GM21367 (cell line): ENCODE measurements at regions not wholly inside any gene's neighbourhood (a gene's known extent, or its start where the extent isn't known, plus 50 kb on each side); places are given as distances from the start of the nearest gene placed in this dataset.
"Not testable (repeated sequence)": the region's sequence is repeated elsewhere in the genome, so short reads cannot be mapped to it uniquely, and the experiment has no call there.

ENCODE experiments used
- ATAC-seq: cut with Tn5 transposase; IDR thresholded peaks from one replicate; pipeline ENCODE4 v1.9.1; 2021; ENCODE audit not compliant: unreplicated experiment

DNA sequence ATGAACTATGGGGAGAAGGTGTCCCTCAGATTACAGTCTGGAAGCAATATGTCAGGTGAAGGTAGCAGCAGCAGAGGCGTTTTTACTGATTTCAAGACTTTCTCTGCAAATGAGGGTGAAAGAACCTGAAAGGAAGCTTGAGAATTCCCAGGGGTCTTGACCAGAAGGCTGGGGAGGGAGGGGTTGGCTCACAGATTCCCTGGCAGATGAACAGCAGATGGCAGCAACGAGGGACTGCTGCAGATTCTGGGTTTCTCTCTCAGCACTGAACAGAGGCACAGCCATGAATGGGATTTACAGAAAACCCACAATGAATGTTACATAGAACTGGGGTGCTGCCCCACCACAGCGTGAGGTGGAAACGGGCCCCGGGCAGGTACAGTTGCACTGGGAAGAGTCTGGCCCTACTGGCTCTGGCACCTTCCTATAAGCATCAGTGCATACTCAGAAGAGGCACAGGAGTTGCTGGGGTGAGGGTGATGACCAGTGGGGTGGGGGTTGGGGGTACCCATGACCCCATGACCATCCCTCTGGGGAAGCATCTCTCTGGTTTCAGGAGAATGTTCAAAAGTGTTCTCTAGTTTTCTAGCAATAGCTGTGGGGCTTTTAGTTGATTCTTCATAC, 317.8 kb downstream of the SH2D4B start:
- ATAC-seq, result peak; percentile 85

DNA sequence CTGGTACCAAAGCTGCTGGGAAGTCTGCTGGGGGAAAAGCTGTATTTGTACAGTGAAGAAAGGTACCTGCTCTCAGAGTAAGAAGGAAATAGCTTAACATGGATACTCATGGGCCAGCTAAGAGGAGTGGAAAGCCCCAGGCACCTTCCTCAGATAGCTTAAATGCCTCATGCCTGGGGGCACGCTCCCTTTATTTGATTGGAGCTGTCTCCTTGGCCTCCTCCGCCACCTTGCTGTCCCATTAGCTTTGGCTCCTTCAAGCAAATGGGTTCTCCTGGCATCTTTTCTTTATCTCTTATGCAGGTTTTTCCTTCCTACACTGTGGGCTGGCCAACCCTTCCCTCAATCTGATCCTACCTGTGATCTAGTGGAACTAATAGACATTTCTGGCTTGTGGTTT, 318.5 kb downstream of the SH2D4B start:
- ATAC-seq, result no peak

DNA sequence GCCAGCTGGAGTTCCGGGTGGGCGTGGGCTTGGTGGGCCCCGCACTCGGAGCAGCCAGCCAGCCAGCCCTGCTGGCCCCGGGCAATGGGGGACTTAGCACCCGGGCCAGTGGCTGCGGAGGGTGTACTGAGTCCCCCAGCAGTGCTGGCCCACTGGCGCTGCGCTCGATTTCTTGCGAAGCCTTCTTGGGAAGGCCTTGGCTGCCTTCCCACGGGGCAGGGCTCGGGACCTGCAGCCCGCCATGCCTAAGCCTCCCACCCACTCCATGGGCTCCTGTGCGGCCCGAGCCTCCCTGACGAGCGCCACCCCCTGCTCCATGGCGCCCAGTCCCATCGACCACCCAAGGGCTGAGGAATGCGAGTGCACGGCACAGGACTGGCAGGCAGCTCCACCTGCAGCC, 321.6 kb downstream of the SH2D4B start:
- ATAC-seq, result not testable (repeated sequence)

DNA sequence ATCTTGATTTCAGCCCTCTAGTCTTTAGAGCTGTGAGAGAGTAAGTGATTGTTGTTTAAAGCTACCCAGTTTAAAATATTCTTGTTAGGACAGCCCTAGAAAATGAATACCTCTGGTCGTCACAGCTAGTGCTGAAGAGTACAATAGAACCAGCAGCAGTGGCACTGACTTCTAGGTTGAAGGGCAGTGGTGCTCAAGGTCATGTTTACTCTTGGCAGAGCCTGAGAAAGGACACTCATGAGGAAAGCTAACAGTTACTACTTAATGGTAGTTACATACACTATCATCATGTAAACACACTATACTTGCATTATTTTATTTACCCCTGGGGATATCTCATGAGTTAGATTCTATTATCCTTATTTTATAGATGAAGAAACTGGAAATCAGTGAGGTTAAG, 323.0 kb downstream of the SH2D4B start:
- ATAC-seq, result no peak

DNA sequence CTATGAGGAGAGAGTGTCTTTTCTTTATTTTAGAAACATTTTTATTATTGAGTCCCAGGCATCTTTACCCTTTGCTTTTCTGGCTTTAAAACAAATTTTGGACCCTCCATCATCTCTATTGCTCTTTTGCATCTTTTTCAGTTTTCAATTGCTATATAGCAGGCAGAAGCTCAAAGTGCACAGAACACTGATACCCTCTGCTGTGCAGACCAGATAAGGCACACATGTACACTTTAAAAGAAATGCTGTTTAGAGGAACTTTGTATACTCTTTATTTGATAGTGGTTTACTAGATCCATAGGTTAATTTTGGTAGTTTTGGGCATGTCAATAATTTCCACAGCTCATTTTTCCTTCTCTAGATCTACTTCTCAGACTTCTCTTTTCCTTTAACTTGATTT, 324.2 kb downstream of the SH2D4B start:
- ATAC-seq, result no peak

DNA sequence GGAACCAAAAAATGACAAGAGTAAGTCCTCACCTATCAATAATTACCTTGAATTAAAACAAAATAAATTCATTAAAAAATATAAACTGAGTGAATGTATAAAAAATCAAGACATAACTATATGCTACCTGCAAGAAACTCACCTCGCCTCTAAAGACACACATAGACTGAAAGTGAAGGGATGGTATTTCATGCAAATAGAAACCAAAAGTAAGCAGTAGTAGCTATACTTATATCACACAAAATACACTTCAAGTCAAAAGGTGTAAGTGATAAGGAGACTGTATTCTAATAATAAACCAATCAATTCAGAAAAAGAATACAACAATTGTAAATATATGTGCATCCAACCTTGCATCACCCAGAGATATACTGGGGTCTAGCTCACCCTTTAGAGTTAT, 332.6 kb downstream of the SH2D4B start:
- ATAC-seq, result peak; percentile 96

DNA sequence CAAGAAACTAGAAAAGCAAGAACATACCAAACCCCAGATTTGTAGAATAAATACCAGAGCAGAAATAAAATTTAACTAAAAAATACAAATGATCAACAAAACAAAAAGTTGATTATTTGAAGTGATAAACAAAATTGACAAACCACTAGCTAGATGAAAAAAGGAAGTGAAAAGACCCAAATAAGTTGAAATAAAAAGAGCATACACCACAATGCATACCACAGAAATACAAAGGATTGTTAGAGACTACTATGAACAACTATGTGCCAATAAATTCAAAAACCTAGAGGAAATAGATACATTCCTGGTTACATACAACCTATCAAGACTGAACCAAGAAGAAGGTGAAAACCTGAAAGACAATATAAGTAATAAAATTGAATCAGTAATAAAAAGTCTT, 333.4 kb downstream of the SH2D4B start:
- ATAC-seq, result peak; percentile 75

DNA sequence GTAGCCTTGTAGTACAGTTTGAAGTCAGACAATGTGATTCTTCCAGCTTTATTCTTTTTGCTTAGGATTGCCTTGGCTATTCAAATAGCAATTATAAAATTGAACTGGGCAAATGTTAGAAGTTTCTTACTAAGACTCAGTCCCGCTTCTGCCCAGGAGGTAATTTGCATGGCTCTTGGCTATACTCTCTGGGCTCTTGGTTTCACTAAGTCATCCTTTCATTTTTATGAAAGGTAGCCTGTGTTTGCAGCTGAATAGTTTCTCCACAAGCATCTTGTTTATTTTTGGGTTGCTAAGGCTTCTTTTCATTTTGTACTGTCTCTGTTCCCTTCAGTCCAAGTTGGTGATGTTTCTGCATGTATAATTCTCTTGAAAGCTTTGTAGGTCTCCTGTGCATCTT, 340.6 kb downstream of the SH2D4B start:
- no peak for ATAC-seq

DNA sequence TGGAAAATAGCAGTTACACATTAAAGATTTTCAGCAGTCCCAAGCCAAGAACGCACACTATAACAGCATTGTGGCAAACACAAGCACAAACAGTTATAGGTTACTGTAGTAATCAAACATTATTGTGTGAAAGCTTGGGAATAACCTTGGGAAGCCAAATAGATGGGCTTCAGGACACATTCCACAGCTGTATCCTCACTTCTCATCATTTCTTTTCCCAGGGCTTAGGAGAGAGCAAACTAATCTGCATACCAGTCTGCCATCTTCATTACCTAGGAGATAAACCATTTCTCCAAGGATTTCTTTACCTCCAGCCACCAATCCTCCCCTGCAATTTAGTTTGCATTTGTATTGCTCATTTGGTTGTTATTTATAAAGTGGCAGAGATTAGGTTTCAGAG, 352.4 kb downstream of the SH2D4B start:
- ATAC-seq, result no peak

DNA sequence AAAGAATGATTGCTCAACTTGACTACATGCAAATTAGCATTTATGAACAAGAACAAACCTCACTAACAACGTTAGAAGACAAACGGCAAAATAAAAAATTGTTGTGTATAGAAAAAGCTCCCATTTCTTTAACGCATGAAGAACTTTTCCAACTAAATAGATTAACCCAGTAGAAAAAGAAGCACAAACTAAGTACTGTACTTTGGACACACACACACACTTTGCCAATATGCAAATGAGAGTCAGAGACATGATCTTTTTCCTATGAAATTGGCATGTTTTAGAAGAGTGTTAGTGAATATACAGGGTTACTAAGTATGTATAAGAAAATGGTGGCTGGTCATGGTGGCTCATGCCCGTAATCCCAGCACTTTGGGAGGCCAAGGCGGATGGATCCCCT, 355.6 kb downstream of the SH2D4B start:
- ATAC-seq, result no peak

DNA sequence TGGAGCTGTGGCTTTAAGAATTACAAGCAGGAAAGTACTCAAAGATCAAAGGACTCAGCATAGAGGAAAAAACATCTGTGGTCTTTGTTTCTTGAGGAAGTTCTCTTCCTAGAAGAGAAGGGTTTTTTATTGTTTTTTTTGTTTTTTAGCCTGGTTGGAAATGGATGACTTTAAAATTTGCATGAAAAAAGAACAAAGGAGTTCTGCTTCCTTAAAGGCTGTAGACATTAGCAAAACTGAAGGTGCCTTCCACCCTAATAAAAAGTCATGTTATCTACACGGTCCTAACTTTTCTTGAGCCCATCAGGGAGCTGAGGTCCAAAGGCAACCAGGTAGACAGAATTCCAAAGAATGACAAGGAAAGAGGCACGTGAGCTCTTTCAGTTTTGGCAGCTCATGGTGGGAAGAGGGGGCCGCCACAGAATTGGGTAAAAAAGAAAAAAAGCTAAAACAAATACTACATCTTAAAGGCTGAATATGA, 356.6 kb downstream of the SH2D4B start:
- no peak for ATAC-seq

DNA sequence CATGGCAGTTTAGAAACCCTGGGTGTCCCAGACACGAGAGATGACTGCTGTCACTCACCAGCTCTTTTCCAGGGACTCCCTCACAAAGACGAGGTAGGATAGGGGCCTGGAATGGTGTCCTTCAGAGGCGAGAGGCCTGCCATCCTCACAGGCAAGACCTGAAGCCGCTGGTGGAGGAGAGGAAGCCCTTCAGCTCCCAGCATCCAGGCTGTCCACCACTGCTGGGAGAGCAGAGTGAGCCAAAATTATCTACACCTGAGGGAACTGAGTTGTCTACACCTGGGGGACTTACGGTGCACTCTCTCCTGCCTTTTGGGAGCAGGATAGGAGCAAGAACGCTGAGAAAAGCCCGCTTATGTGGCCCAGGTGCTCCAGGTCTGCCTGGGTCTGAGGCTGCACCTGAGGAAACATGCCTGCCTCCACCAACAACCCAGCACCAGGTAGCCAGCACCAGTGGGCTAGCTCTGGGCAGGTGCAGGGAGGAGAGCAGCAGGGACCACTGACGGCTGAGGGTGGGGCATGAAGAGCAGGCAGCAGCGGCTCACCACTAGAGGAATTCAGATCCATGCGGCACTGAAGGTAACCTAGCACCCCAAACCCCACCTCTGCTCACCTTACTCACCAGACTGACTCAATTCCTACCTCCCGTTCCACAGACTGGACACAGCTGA, 357.2 kb downstream of the SH2D4B start:
- no peak for ATAC-seq

DNA sequence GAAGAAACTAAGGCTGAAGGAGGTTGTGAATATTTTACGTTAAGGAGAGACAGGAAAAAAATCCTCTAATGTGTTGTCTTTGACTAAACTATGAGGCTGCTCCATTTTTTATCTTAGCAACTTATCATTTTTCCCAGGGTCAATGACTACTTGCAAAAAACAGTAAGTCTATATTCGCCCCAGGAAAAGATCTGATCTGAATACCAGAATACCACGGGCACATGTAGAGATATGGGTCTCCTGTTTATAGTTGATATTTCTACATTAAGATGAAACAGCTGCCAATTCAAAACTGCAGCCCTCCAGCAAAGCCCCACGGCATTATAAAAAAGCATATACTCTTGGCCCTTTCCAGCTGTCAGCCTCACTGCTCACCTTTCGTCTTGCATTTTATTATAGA, 358.4 kb downstream of the SH2D4B start:
- ATAC-seq, result no peak

DNA sequence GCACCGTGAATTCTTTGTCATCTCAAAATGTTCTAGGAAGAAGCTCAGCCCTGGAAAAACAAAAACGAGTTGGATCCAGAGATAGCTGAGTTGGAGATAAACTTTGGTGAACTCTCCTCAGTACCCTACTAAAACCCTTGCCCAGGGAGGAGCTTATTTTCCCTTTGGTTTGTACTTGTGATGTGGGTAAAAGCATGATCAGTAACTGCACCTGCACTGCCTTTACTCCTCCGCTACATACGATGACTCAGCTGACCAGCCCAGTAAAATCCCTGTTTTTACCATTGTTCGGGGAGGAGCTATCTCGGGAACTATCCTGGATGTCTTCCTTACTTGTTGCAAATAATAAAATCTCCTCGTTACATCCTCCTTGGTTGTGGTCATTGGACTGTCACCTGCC, 359.3 kb downstream of the SH2D4B start:
- no peak for ATAC-seq

DNA sequence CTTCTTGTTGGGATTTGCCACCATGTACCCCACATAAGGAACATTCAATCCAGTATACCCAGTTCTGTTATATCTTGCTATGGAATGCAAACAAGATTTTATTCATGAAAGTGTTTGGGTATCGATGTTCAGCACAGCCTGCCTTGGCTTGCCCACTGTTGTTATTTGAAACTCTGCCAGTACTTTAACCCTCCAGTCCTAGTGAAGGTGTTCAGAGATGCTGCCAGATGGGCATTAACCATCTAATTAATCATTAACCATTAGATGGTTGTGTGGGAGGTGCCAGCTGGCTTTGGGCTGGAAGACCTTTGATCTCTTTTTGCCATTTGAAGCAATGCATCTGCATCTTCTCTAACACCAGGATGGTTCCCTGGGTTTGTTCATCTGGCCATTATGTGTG, 363.0 kb downstream of the SH2D4B start:
- ATAC-seq, result no peak

DNA sequence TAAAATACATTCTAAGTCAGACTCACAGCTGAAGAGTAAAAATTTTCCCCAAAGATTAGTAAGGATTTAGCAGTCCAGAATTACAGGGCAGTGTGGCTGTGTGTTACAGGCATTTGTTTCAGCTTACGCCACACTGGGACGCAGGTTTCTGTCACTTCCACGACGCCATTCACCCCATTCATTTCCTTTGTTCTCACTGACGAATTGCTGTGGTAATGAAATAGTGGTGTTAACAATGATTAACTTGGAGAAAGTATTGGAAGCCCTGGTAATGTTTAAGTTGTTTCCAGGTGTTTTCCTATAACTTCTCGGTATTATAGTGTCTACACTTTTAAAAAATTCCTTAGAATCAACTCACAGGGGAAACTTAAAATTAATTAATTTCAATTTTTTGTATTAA, 370.9 kb downstream of the SH2D4B start:
- no peak for ATAC-seq

DNA sequence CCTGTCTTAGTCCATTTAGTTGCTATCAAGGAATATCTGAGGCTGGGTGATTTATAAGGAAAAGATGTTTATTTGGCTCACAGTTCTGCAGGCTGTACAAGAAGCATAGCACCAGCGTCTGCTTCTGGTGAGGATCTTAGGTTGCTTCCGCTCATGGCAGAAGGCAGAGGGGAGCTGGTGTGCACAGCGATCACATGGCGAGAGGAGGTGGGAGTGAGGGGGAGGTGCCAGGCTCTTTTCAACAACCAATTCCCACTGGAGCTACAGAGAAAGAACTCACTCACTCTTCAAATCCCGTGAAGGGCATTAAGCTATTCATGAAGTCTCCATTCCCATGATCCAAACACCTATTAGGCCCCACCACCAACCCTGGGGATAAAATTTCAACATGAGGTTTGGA, 371.6 kb downstream of the SH2D4B start:
- ATAC-seq, result no peak

DNA sequence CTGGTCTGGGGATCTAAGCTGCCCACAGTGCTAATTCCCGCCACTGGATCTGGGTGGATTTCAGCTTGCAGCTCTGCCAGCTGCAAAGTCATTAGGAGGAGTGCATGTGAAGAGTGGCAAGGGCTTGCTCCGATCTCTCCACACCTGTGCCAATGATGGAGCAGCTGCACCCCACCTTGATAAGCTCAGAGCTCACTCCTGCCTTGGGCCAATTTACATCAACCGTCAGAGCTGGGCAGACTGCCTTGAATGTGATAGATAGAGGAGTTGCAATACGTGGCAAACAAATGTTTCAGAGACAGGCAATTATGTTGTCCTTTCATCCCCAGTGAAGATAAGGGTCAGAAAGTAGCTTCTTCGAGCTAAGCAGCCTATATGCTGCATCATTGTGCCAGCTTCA, 379.9 kb downstream of the SH2D4B start:
- no peak for ATAC-seq

DNA sequence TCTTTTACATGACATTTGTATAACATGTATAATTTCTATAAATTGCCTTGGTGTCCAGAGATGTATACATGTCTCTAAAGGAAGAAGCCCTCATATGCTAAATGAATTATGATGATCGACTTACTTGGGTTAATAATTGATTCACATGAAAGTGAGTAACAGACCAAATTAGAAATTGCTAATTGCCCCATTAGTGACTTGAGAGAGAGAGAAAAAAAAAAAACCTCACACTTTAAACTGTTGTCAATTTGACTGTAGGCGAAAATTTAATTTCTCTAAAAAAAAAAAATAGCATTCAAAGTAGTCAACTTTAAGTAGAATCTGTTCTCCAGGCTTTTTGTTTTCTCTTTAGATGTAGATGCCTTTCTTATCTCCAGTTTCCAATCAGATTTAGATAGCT, 383.3 kb downstream of the SH2D4B start:
- no peak for ATAC-seq

DNA sequence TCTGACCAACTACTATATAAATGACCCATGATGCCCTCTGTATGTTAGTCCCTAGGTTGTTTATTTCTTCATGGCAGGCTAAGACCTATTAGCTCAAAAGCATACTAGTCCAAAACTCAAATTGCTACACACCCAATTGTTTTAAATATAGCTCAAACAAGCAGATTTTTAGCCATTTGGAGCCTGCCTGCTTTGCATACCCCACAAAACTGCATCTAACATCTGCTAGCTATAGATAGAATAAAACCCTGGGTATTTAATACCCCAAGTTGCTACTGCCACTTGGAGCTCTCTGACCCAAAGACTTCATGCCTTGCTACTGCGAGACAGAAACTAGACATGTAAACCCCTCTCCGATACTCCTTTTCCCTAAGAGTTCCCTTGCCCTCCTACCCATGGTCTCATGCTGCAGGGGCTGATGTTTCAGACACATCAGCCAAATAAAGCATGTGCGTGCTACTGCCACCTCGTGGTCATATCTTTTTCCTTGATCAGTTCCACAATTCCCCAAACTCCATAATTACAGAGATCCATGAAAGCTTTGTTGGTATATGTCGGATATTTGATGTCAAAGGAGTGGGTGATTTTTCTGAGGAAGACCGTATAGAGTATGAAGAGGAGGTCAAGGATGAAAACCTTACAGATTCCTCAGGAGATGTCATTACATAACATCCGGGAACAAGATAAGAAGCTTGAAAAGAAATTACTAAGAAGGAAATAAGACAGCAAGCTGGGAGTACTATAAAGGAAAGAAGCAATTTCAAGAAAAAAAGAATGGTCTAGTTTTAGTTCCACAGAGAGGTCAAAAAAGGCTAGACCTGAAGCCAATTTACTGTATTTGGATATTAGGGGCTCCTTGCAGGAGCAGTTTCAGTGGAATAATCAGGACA, 386.6 kb downstream of the SH2D4B start:
- ATAC-seq, result peak; percentile 83

DNA sequence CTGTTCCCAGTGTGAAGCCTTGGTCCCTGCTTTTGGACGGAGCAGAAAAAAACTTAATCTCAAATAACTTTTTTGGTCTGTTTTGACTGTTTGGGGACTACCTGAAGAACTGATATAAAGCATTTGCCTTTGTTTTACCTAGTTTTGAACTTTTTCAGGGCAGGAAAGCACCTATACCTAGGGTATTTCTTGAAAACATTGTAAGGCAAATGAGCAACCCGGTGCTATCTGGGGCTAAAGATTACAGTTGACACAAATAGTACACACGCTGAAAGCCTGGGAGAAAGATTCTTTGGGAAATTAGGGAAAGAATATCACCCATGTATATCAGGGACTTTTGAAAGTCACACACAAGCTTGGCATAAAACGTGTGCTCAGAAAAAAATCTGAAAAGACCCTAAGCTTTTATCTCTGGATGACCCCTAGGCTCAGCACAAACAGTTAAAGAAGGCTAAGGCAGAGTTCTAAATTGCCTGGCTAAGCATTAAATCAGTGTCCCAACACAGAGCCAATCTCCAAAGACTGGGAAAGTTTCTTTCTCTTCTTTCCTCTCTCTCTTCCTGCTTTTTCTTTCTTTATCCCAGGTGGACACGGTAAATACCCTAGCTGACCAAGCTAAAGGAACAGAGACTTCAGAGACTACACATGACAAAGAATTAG, 389.8 kb downstream of the SH2D4B start:
- no peak for ATAC-seq
